Colonic mucosa (tissue), 4 donors: ENCODE measurements at regions not wholly inside any gene's neighbourhood (a gene's known extent, or its start where the extent isn't known, plus 50 kb on each side); places are given as distances from the start of the nearest gene placed in this dataset.

Experiments used
- DNase-seq: peaks from one replicate; pipeline ENCODE4 v3.0.0-alpha.2; 2020
- H3K27ac ChIP-seq: fragments of 200-600 bp; one replicate; pipeline ENCODE4 v1.8.0; 2021
- H3K27me3 ChIP-seq: fragments of 200-600 bp; one replicate; pipeline ENCODE4 v1.8.0; 2021
- H3K36me3 ChIP-seq: fragments of 200-600 bp; one replicate; pipeline ENCODE4 v1.8.0; 2021
- H3K4me1 ChIP-seq: fragments of 200-600 bp; one replicate; pipeline ENCODE4 v1.8.0; 2021; ENCODE audit warnings: mild to moderate bottlenecking
- H3K4me3 ChIP-seq: fragments of 200-600 bp; one replicate; pipeline ENCODE4 v1.8.0; 2021
- H3K9ac ChIP-seq, 2 donors: one replicate each; pipeline ENCODE4 v1.7.0; 2013; ENCODE audit warnings: control low read depth in 2 of 2, low read depth in 2 of 2, low read length in 2 of 2
- H3K9me3 ChIP-seq: fragments of 200-600 bp; one replicate; pipeline ENCODE4 v1.8.0; 2021
- intact Hi-C: fragments of 100-400 bp; cut with DNase I; formaldehyde crosslinking; loops from one replicate; pipeline ENCODE4 v1.14.1; 2022
- TF ChIP-seq, protein P1 (sequence below): fragments of 200-600 bp; IDR thresholded peaks from one replicate; pipeline ENCODE4 v1.8.0; 2022; ENCODE audit warnings: antibody characterized with exemption, mild to moderate bottlenecking
- donor health status: healthy.
- donor health status: DM: no; HTN: no; CAD: no.
- donor health status: DM: no; HTN: no; CAD: no.

DNA sequence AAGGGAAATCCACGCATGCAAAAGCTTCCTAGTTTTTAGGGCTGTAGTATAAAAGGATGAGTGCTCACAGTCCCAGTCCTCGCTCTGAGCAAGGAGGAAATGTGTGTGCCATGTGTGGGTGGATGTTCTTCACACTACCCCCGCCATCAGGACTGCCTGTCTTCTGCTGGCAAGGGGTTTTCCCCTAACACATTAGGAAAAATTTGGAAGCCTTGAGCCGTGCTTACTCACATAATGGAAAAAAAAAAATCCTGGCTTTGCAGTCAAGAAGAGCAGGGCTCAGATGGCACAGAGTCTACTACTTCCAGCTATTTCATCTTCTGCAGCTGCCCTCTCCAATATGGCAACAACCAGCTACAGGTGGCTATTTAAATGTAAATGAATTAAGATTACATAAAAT is 363.1 kb downstream of the PLPP3 start:
- intact Hi-C loops, result no loop called here
- TF ChIP-seq, protein P1, sequence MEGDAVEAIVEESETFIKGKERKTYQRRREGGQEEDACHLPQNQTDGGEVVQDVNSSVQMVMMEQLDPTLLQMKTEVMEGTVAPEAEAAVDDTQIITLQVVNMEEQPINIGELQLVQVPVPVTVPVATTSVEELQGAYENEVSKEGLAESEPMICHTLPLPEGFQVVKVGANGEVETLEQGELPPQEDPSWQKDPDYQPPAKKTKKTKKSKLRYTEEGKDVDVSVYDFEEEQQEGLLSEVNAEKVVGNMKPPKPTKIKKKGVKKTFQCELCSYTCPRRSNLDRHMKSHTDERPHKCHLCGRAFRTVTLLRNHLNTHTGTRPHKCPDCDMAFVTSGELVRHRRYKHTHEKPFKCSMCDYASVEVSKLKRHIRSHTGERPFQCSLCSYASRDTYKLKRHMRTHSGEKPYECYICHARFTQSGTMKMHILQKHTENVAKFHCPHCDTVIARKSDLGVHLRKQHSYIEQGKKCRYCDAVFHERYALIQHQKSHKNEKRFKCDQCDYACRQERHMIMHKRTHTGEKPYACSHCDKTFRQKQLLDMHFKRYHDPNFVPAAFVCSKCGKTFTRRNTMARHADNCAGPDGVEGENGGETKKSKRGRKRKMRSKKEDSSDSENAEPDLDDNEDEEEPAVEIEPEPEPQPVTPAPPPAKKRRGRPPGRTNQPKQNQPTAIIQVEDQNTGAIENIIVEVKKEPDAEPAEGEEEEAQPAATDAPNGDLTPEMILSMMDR, result no peak
- no peaks in the 10 kb centered on the region for H3K9me3 ChIP-seq
- DNase-seq, result no peak
- H3K27me3 ChIP-seq, result no peaks in the 10 kb centered on the region
- H3K4me1 ChIP-seq, result no peaks in the 10 kb centered on the region
- H3K27ac ChIP-seq, result no peak overlapping the region
- no peak overlapping the region for H3K4me3 ChIP-seq
- H3K9ac ChIP-seq, result no peak overlapping the region
- H3K36me3 ChIP-seq, result no peaks in the 10 kb centered on the region

DNA sequence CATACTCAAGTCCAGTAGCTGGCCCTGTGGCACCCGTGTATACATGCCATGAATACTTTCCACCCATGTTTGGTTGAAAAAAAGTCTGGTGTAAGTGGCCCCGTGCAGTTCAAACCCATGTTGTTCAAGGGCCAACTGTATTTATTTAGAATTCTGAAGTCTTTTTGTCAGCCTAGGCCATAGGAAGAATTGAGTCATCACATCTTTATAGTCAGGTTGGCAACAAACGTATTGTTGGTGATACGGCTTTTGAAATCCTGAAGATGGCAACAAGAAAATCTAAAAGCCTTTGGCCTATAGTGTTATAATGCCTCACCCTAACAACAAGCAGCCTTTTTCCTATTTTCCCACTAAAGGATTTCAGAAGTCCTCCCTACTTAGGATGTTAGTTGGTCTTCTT is 363.6 kb downstream of the PLPP3 start:
- Histone ChIP-seq H3K36me3 (no peaks in the 10 kb centered on the region), H3K27ac (no peak overlapping the region), H3K4me1 (no peaks in the 10 kb centered on the region), H3K9ac (no peak overlapping the region), H3K27me3 (no peaks in the 10 kb centered on the region), H3K4me3 (no peak overlapping the region), H3K9me3 (no peaks in the 10 kb centered on the region)
- TF ChIP-seq, protein P1, result no peak
- intact Hi-C loops, result no loop called here
- DNase-seq, result no peak

GRCh38 chr1:56215086-56215485 is 364.3 kb downstream of the PLPP3 start:
- no peaks in the 10 kb centered on the region for H3K27me3 ChIP-seq
- DNase-seq, result no peak
- TF ChIP-seq, protein P1, result no peak
- H3K9me3 ChIP-seq, result no peaks in the 10 kb centered on the region
- no peak overlapping the region for H3K9ac ChIP-seq
- H3K36me3 ChIP-seq, result no peaks in the 10 kb centered on the region
- H3K4me3 ChIP-seq, result no peak overlapping the region
- no peak overlapping the region for H3K27ac ChIP-seq
- intact Hi-C loops, result no loop called here
- no peaks in the 10 kb centered on the region for H3K4me1 ChIP-seq

DNA sequence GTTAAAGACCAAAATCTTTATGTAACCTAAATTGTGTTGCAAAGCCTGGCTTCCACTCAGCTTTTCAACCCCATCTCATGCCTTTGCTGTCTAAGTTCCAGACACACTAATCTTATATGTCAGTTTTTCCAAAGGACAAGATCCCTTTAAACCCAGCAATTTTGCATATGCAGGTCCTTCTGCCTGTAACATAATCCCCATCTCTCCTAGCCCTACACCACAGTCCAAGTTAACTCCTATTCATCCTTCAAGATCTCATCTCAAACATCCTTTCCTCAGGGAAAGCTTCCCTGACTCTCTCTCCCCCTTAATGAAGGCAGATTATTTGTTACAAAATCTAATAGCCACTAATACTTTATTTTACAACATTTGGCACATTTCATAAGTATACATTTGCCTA is 366.3 kb downstream of the PLPP3 start:
- no peak overlapping the region for H3K4me3 ChIP-seq
- no peaks in the 10 kb centered on the region for H3K9me3 ChIP-seq
- no peaks in the 10 kb centered on the region for H3K4me1 ChIP-seq
- H3K36me3 ChIP-seq, result no peaks in the 10 kb centered on the region
- TF ChIP-seq, protein P1, result no peak
- H3K27ac ChIP-seq, result no peak overlapping the region
- no peak overlapping the region for H3K9ac ChIP-seq
- no peaks in the 10 kb centered on the region for H3K27me3 ChIP-seq
- no peak for DNase-seq
- intact Hi-C loops, result no loop called here

DNA sequence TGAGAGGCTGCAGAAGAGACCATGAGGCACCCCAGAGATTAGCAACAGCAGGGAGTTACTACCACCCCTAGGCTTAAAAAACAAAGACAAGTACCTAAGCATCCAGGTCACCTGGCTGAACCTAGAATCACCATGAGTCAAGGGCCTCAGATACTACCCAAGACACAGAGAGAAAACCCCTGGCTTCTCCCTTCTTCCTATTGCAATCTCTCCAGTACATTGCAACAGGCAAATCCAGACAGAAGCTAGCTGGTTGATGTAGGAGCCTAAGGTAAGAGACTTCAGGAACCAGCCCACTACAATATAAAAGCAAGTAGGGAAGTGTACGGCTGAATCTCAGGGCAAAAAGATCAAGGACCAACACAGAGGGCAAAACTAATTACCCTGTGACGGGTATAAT is 367.2 kb downstream of the PLPP3 start:
- DNase-seq, result no peak
- H3K9me3 ChIP-seq, result no peaks in the 10 kb centered on the region
- TF ChIP-seq, protein P1, result no peak
- H3K4me1 ChIP-seq, result no peaks in the 10 kb centered on the region
- H3K36me3 ChIP-seq, result no peaks in the 10 kb centered on the region
- intact Hi-C loops, result no loop called here
- H3K9ac ChIP-seq, result no peak overlapping the region
- H3K27ac ChIP-seq, result no peak overlapping the region
- no peak overlapping the region for H3K4me3 ChIP-seq
- H3K27me3 ChIP-seq, result no peaks in the 10 kb centered on the region

- TF ChIP-seq, protein P1, result no peak
- intact Hi-C loops, result no loop called here
- H3K27me3 ChIP-seq, result no peaks in the 10 kb centered on the region
- no peak for DNase-seq
- H3K9ac ChIP-seq, result no peak overlapping the region
- H3K9me3 ChIP-seq, result no peaks in the 10 kb centered on the region
- no peaks in the 10 kb centered on the region for H3K36me3 ChIP-seq
- H3K4me1 ChIP-seq, result no peaks in the 10 kb centered on the region
- no peak overlapping the region for H3K27ac ChIP-seq
- H3K4me3 ChIP-seq, result no peak overlapping the region
Observed at GRCh38 chr1:56206391-56206790, 373.0 kb downstream of the PLPP3 start.
